NCI-H1930 (cell line): ENCODE measurements at regions not wholly inside any gene's neighbourhood (a gene's known extent, or its start where the extent isn't known, plus 50 kb on each side); places are given as distances from the start of the nearest gene placed in this dataset.

Experiments used
- DNase-seq, 2 experiments: peaks; one replicate each; lab custom pipeline; 2025; lab: John Stamatoyannopoulos, UW

DNA sequence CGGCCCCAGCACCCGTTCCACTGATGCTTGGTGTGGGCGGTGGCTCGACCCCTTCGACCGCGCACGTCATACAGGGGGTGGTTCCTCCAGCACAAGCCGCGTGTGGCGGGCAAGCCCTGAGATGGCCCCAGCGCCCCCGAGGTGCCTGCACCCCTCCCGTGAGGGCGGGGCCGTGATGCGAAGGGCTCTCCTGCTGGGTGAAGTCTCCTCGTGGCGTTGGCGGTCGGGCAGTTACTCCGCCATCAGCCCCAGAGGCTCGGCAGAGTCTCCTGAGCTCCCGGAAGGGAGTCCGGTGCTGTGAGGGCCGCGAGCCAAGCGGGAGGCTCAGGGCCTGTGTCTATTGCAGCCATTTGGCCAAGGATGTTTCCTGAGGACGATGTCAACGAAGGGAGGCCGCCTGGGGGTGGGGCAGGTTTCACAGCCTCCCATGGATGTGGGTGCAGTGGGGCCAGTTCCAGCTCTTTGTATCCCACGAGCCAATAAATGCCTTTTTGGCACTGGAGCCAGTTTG lies 78.1 kb upstream of the GALNT9 start:
- DNase-seq = no peak

- no peak for DNase-seq
Observed at GRCh38 chr12:132406493-132407450, 77.4 kb upstream of the GALNT9 start.

DNA sequence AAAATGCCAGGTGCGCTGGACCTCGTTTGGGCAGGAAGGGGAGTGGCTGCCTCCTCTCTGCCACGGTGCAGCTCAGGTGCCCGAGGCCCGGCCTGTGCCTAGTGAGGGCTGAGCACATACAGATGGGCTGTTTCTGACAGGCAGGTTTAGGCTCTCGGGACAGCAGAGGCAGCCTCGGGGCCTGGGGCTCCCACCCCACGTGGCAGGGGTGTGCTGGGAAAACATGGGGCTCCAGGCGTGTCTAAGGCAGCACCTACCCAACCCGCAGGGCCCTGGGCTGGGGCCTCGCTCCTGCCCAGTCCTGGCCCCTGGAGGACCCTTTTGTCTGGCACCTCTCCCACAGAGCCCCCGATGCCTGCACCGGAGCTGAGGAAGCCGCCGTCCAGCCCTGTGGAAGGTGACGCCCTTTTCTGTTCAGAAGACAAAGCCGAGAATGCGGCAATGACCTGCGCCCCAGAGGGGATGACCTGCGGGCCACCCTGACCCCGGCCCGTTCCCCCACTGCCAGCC lies 76.4 kb upstream of the GALNT9 start:
- DNase-seq = no peak

DNA sequence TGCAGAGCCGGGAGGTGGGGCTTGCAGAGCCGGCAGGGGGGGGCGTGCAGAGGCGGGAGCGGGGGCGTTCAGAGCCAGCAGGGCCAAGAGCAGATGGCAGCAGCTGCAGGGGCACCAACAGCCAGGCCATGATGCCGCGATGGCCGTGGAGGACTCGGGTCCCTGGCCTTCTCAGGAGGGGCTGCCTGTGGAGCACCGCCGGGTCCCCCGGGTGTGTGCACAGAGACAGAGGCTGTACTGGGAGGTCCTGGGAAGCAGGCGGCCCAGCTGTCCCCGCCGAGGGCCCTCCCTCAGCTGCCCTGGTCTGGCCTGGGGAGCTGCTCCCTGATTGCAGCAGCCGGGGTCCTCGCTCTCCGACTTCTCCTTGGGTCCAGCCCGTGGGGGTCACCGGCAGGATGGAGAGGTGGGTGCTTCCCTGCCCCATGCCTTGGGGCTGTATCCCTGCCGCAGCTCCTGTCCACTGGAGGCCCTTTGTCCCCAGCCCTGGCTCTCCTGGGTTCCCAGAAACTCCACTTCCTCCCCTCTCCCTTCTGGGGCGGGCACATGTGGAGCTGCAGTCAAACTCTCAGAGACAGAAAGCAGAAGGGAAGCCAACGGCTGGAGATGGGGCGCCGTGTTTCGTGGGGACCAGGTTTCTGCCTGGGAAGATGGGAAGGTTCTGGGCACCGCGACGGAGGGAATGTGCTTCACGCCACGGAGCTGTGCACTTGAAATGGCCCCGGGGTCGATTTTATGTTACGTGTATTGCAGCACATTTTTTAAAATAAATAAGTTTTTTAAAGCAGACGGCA lies 75.8 kb upstream of the GALNT9 start:
- no peak for DNase-seq

- no peak for DNase-seq
Observed at GRCh38 chr12:132404435-132404855, 75.1 kb upstream of the GALNT9 start.

DNA sequence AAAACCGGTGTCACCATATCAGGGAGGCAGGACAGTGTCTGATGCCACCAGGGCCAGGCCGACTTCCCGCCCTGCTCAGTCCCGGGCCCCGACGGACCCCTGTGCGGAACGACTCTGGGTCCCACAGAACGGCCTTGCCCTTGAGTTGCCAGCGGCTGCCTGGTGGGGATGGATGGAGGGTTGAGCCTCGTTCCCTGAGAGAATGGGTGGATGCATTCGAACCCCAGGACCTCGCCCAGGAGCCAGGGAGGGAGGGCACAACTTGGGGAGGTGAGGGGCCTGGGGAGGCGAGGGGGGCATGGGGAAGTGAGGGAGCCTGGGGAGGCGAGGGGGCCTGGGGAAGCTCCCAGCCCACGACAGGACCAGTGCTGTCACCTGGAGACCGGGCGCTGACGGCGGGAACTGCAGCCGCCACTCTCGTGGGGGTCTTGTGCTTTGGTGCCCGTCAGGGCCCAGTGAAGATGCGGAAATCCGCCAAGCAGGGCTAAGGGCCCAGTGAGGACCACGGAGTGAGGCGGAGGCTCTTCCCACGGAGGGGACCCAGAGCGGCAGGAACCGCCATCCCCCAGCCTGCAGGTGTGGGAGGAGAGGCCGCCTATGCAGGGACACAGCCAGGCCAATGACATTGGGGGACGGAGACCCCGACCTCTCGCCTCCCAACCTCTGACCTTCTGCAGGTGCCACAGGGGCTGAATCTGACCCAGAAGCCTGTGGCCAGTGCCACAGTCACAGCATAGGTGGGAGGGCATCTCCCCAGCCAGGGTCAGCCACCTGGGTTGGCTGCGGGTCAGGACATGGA lies 74.4 kb upstream of the GALNT9 start:
- no peak for DNase-seq

DNA sequence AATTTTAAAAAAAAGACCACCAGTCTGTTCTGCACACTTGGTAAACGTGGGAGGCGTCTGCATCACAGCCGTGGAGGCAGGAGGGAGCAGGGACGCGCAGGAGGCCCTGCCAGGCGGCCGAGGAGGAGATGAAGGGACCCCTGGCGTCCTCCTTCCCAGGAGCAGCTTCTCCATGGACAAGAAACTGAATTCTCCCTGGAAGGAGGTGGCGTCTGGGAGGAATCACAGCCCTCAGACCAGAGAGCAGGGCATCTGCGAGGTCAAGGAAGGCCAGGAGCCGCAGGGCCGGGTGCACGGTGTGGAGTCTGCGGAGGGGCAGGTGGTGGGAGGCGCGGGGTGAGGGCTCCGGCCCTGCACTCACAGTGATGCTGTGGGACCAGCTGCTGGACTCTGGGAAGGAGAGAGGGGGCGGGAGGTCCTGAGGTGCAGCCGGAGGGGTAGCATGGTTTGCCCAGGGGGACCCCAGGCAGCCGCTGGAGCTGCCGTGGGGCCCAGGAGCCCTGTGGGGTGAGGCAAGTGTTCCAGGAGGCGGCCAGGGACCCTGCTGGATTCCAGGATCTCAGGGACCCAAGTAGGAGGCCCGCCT lies 73.5 kb upstream of the GALNT9 start:
- no peak for DNase-seq

DNA sequence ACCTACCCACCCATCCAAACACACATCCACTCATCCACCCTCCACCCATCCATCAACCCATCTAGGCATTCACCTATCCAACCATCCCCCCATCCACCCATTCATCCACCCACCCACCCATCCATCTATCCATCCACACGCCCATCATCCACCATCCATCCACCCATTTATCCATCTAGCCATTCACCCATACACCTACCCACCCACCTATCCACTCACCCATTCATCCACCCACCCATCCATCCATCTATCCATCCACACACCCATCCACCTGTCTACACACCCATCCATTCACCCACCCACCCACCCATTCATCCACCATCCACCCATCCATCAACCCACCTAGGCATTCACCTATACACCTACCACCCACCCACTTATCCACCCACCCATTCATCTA lies 72.6 kb upstream of the GALNT9 start:
- DNase-seq = no peak

DNA sequence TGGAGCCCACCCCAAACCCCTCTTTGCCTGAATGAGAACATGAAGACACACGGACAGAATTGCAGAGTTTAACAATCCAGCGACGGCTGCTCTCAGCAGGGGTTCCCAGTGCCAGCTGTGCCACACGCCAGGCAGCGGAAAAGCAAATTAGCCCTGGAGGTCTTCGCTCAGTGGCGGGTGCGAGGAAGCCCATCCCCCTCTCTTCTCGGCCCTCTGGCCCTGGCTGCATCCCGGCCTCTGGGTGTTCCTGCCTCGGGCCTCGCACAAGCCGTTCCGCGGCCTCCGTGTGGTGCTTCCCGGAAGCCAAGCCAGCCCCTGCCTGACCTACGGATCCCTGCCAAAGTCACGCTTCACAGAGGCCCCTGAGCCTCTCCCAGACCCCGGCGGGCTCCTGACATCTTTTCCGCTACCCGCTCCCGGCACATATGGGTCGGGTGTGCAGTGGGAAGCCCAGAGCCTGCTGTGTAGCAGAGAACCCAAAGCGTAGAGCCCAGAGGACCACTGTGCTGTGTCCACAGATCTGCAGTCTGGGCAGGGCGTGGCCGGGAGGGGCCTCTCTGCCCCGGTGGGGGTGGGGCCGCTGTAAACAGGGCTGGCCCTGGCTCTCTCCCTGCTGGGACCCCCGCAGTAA lies 70.7 kb upstream of the GALNT9 start:
- DNase-seq = no peak

- DNase-seq = no peak
Observed at GRCh38 chr12:132399092-132400010, 70.0 kb upstream of the GALNT9 start.

DNA sequence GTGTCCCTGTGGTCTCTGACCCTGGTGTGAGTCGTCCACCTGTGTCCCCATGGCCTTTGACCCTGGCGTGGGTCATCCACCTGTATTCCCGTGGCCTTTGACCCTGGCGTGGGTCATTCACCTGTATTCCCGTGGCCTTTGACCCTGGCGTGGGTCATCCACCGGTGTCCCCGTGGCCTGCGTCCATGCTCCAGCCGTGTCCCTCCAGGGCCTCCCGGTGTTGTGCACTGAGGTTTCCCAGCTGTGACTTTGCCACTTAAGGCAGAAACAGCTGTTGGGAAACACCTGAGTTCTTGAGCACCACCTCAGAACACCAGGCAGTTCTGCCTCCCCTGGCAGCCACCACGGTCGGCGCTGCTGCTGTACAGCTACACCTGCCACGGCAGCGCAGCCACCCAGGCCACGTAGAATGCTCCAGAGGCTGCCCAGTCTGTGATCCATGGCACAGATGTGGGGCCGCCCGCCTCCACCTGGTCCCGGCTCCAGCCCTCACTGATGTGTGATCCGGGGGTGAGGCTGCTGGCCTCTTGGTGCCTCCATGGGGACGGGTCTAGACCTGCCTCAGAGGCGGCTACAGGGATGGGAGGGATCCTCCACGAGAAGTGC lies 69.1 kb upstream of the GALNT9 start:
- DNase-seq = no peak

DNA sequence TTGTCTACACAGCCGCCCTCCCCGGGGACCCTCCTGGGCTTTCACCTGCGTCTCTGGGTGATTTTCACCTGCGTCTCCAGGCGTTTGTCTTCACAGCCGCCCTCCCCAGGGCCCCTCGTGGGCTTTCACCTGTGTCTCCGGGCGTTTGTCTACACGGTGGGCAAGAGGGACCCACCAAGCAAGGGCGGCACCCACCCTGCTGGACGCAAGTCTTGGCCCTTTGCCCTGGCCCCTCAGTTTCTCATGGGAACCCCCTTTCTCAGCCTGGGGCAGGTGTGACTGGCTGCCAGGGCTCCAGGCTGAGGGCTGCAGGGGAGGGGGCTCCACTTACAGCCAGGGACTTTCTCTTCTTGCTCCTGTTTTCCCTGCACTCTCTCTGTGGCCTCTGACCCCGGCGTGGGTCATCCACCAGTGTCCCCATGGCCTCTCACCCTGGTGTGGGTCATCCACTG lies 68.6 kb upstream of the GALNT9 start:
- DNase-seq = no peak

- no peak for DNase-seq
Observed at GRCh38 chr12:132397152-132397933, 68.0 kb upstream of the GALNT9 start.

DNA sequence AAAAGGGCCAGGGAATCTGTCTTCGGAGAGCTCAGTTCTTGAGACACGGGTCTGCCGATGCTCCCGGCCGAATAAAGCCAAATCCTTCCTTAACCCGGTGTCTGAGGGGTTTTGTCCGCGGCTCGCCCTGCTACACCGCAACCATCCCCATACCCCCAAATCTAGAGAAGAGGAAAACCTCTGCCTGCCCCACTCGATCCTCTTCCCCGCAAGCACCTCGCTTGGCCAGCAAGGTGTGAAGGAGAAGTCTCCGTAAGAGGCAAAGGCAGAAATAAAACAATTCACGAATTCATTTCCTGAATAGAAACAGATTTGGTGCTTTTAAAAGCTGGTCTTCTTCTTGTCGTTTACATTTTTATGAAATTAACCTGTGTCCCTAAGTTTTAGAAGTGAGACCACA lies 67.3 kb upstream of the GALNT9 start:
- DNase-seq = no peak

GRCh38 chr12:132395908-132396305 lies 66.5 kb upstream of the GALNT9 start:
- no peak for DNase-seq

DNA sequence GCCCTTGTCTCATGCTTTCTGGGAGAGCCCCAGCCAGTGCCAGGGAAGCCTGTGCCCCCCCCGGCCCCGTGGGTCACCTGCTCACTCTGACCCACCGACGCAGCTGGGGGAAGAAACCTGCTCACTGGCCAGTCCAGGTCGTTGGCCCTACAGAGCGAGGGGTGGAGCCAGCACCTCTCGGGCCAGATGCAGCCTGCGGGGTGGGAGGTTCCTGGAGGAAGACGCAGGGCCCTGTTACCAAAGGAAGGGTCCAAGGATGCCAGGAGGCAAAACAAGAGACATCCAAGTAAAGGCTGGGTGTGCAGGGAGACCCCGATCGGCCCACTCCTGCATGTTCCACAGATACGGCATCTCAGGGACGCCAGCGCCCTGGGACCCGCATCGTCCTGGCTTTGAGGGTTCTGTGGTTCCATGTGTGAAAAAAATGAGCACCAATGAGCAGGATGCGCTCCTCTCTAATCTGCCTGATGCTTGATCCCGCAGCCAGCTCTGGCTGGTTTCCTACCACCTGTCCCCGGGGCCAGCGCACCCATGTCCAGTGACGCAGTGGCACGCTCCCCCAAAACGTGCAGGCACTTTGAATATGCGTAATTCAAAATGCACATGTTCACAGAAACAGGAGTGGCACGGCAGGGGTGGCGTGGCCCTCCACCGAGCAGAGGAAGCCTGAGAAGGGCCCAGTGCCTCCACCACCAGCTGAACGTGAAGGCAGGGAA lies 66.0 kb upstream of the GALNT9 start:
- DNase-seq = no peak

GRCh38 chr12:132393991-132394949 lies 64.9 kb upstream of the GALNT9 start:
- no peak for DNase-seq
